ENCODE measurements at regions not wholly inside any gene's neighbourhood (a gene's known extent, or its start where the extent isn't known, plus 50 kb on each side); places are given as distances from the start of the nearest gene placed in this dataset.

GRCh38 chr10:83625831-83626360, 513.4 kb upstream of the GHITM start:
- H4K8ac ChIP-seq (ENCODE audit: low read depth, low read length), result no peak overlapping the region
- no peak overlapping the region for H3K27ac ChIP-seq (ENCODE audit: low read depth, low read length)
- no peak overlapping the region for H4K5ac ChIP-seq (ENCODE audit: low read length)
- H3K9ac ChIP-seq (ENCODE audit: low read length), result no peak overlapping the region
- no peaks in the 10 kb centered on the region for H3K79me1 ChIP-seq (ENCODE audit: low read length)
- no peak overlapping the region for H3K4ac ChIP-seq (ENCODE audit: low read depth, low read length)
- H2BK15ac ChIP-seq (replicated peaks; ENCODE audit: low read depth), result no peak overlapping the region
- peak; percentile 47 for DNase-seq
- no CpG with 5 or more reads among the region's 5 CpGs for WGBS (ENCODE audit: extremely low coverage, insufficient coverage, low lambda C conversion rate)
- no peak overlapping the region for H3K56ac ChIP-seq (ENCODE audit: low read length)
- H3K4me2 ChIP-seq (ENCODE audit: low read length), result no peak overlapping the region
- no peaks in the 10 kb centered on the region for H3K36me3 ChIP-seq (ENCODE audit: control insufficient read depth, insufficient read depth, low read length)
- H3K23ac ChIP-seq (ENCODE audit: low read length), result no peak overlapping the region
- peak overlapping the region; percentile 8 for H3K18ac ChIP-seq (ENCODE audit: low read length)
- H2BK5ac ChIP-seq (ENCODE audit: low read length), result no peak overlapping the region
- H3K79me2 ChIP-seq (ENCODE audit: control insufficient read depth, insufficient read depth, low read length), result no peaks in the 10 kb centered on the region
- no peak overlapping the region for H2BK120ac ChIP-seq (ENCODE audit: low read depth, low read length)
- H3K4me1 ChIP-seq (ENCODE audit: control insufficient read depth, low read depth, low read length), result no peaks in the 10 kb centered on the region
- H3K4me3 ChIP-seq (ENCODE audit: low read length), result no peak overlapping the region
- H2AK5ac ChIP-seq (ENCODE audit: low read length), result no peak overlapping the region
- no peaks in the 10 kb centered on the region for H3K27me3 ChIP-seq (ENCODE audit: insufficient read depth, low read length, poor library complexity)

- H3K23ac ChIP-seq (ENCODE audit: low read length), result no peak overlapping the region
- no peak overlapping the region for H3K18ac ChIP-seq (ENCODE audit: low read length)
- no peak overlapping the region for H2BK5ac ChIP-seq (ENCODE audit: low read length)
- no peak overlapping the region for H3K4ac ChIP-seq (ENCODE audit: low read depth, low read length)
- no peak overlapping the region for H3K56ac ChIP-seq (ENCODE audit: low read length)
- no peaks in the 10 kb centered on the region for H3K79me2 ChIP-seq (ENCODE audit: control insufficient read depth, insufficient read depth, low read length)
- H3K9ac ChIP-seq (ENCODE audit: low read length), result no peak overlapping the region
- H4K5ac ChIP-seq (ENCODE audit: low read length), result no peak overlapping the region
- no peak overlapping the region for H4K8ac ChIP-seq (ENCODE audit: low read depth, low read length)
- no peak overlapping the region for H2AK5ac ChIP-seq (ENCODE audit: low read length)
- no peaks in the 10 kb centered on the region for H3K79me1 ChIP-seq (ENCODE audit: low read length)
- no peak overlapping the region for H3K4me2 ChIP-seq (ENCODE audit: low read length)
- no peak overlapping the region for H2BK15ac ChIP-seq (replicated peaks; ENCODE audit: low read depth)
- H3K27ac ChIP-seq (ENCODE audit: low read depth, low read length), result no peak overlapping the region
- H3K36me3 ChIP-seq (ENCODE audit: control insufficient read depth, insufficient read depth, low read length), result no peaks in the 10 kb centered on the region
- H3K27me3 ChIP-seq (ENCODE audit: insufficient read depth, low read length, poor library complexity), result no peaks in the 10 kb centered on the region
- no peaks in the 10 kb centered on the region for H3K4me1 ChIP-seq (ENCODE audit: control insufficient read depth, low read depth, low read length)
- no peak overlapping the region for H3K4me3 ChIP-seq (ENCODE audit: low read length)
- no peak overlapping the region for H2BK120ac ChIP-seq (ENCODE audit: low read depth, low read length)
- no peak for DNase-seq
These were observed 506.6 kb upstream of the GHITM start for GRCh38 chr10:83632701-83633100.

GRCh38 chr10:83633547-83633946, 505.8 kb upstream of the GHITM start:
- Histone ChIP-seq H3K79me2 (ENCODE audit: control insufficient read depth, insufficient read depth, low read length) (no peaks in the 10 kb centered on the region), H4K8ac (ENCODE audit: low read depth, low read length) (no peak overlapping the region), H2AK5ac (ENCODE audit: low read length) (no peak overlapping the region), H3K36me3 (ENCODE audit: control insufficient read depth, insufficient read depth, low read length) (no peaks in the 10 kb centered on the region), H3K4me2 (ENCODE audit: low read length) (no peak overlapping the region), H4K5ac (ENCODE audit: low read length) (no peak overlapping the region), H2BK5ac (ENCODE audit: low read length) (no peak overlapping the region), H2BK120ac (ENCODE audit: low read depth, low read length) (no peak overlapping the region), H3K79me1 (ENCODE audit: low read length) (no peaks in the 10 kb centered on the region), H3K4ac (ENCODE audit: low read depth, low read length) (no peak overlapping the region), H3K27me3 (ENCODE audit: insufficient read depth, low read length, poor library complexity) (no peaks in the 10 kb centered on the region), H3K27ac (ENCODE audit: low read depth, low read length) (no peak overlapping the region), H3K56ac (ENCODE audit: low read length) (no peak overlapping the region), H3K23ac (ENCODE audit: low read length) (no peak overlapping the region), H3K18ac (ENCODE audit: low read length) (no peak overlapping the region), H3K4me1 (ENCODE audit: control insufficient read depth, low read depth, low read length) (no peaks in the 10 kb centered on the region), H3K4me3 (ENCODE audit: low read length) (no peak overlapping the region), H2BK15ac (replicated peaks; ENCODE audit: low read depth) (no peak overlapping the region), H3K9ac (ENCODE audit: low read length) (no peak overlapping the region)
- DNase-seq, result no peak
- no CpG with 5 or more reads among the region's 4 CpGs for WGBS (ENCODE audit: extremely low coverage, insufficient coverage, low lambda C conversion rate)

- Histone ChIP-seq H3K56ac (ENCODE audit: low read length) (no peak overlapping the region), H4K8ac (ENCODE audit: low read depth, low read length) (no peak overlapping the region), H3K27me3 (ENCODE audit: insufficient read depth, low read length, poor library complexity) (no peaks in the 10 kb centered on the region), H2AK5ac (ENCODE audit: low read length) (no peak overlapping the region), H3K36me3 (ENCODE audit: control insufficient read depth, insufficient read depth, low read length) (no peaks in the 10 kb centered on the region), H3K79me1 (ENCODE audit: low read length) (no peaks in the 10 kb centered on the region), H2BK15ac (replicated peaks; ENCODE audit: low read depth) (no peak overlapping the region), H3K4me3 (ENCODE audit: low read length) (no peak overlapping the region), H4K5ac (ENCODE audit: low read length) (no peak overlapping the region), H3K18ac (ENCODE audit: low read length) (no peak overlapping the region), H2BK5ac (ENCODE audit: low read length) (no peak overlapping the region), H3K4me1 (ENCODE audit: control insufficient read depth, low read depth, low read length) (no peaks in the 10 kb centered on the region), H3K23ac (ENCODE audit: low read length) (no peak overlapping the region), H3K9ac (ENCODE audit: low read length) (no peak overlapping the region), H3K4me2 (ENCODE audit: low read length) (no peak overlapping the region), H3K79me2 (ENCODE audit: control insufficient read depth, insufficient read depth, low read length) (no peaks in the 10 kb centered on the region), H2BK120ac (ENCODE audit: low read depth, low read length) (no peak overlapping the region), H3K27ac (ENCODE audit: low read depth, low read length) (no peak overlapping the region), H3K4ac (ENCODE audit: low read depth, low read length) (no peak overlapping the region)
- peak; percentile 54 for DNase-seq
- WGBS (ENCODE audit: extremely low coverage, insufficient coverage, low lambda C conversion rate), result no CpG with 5 or more reads among the region's 3 CpGs
These were observed 502.5 kb upstream of the GHITM start for GRCh38 chr10:83636826-83637225.

- no peak overlapping the region for H3K27ac ChIP-seq (ENCODE audit: low read depth, low read length)
- no peak overlapping the region for H2BK5ac ChIP-seq (ENCODE audit: low read length)
- H2AK5ac ChIP-seq (ENCODE audit: low read length), result no peak overlapping the region
- DNase-seq, result no peak
- no peaks in the 10 kb centered on the region for H3K4me1 ChIP-seq (ENCODE audit: control insufficient read depth, low read depth, low read length)
- no peak overlapping the region for H3K4ac ChIP-seq (ENCODE audit: low read depth, low read length)
- H3K36me3 ChIP-seq (ENCODE audit: control insufficient read depth, insufficient read depth, low read length), result no peaks in the 10 kb centered on the region
- no peak overlapping the region for H3K18ac ChIP-seq (ENCODE audit: low read length)
- H3K27me3 ChIP-seq (ENCODE audit: insufficient read depth, low read length, poor library complexity), result no peaks in the 10 kb centered on the region
- H3K79me1 ChIP-seq (ENCODE audit: low read length), result no peaks in the 10 kb centered on the region
- H3K4me2 ChIP-seq (ENCODE audit: low read length), result no peak overlapping the region
- no peak overlapping the region for H2BK15ac ChIP-seq (replicated peaks; ENCODE audit: low read depth)
- H4K5ac ChIP-seq (ENCODE audit: low read length), result no peak overlapping the region
- no peak overlapping the region for H3K23ac ChIP-seq (ENCODE audit: low read length)
- H3K4me3 ChIP-seq (ENCODE audit: low read length), result no peak overlapping the region
- H3K79me2 ChIP-seq (ENCODE audit: control insufficient read depth, insufficient read depth, low read length), result no peaks in the 10 kb centered on the region
- no peak overlapping the region for H2BK120ac ChIP-seq (ENCODE audit: low read depth, low read length)
- H3K56ac ChIP-seq (ENCODE audit: low read length), result no peak overlapping the region
- no peak overlapping the region for H3K9ac ChIP-seq (ENCODE audit: low read length)
- H4K8ac ChIP-seq (ENCODE audit: low read depth, low read length), result no peak overlapping the region
These were observed 491.8 kb upstream of the GHITM start for GRCh38 chr10:83647526-83647925.

- Histone ChIP-seq H3K23ac (ENCODE audit: low read length) (no peak overlapping the region), H3K27ac (ENCODE audit: low read depth, low read length) (no peak overlapping the region), H2BK120ac (ENCODE audit: low read depth, low read length) (no peak overlapping the region), H3K27me3 (ENCODE audit: insufficient read depth, low read length, poor library complexity) (no peaks in the 10 kb centered on the region), H4K8ac (ENCODE audit: low read depth, low read length) (no peak overlapping the region), H3K4ac (ENCODE audit: low read depth, low read length) (no peak overlapping the region), H3K4me2 (ENCODE audit: low read length) (no peak overlapping the region), H2AK5ac (ENCODE audit: low read length) (no peak overlapping the region), H2BK15ac (replicated peaks; ENCODE audit: low read depth) (no peak overlapping the region), H3K4me3 (ENCODE audit: low read length) (no peak overlapping the region), H3K18ac (ENCODE audit: low read length) (no peak overlapping the region), H4K5ac (ENCODE audit: low read length) (no peak overlapping the region), H3K79me2 (ENCODE audit: control insufficient read depth, insufficient read depth, low read length) (no peaks in the 10 kb centered on the region), H3K4me1 (ENCODE audit: control insufficient read depth, low read depth, low read length) (no peaks in the 10 kb centered on the region), H3K79me1 (ENCODE audit: low read length) (no peaks in the 10 kb centered on the region), H3K9ac (ENCODE audit: low read length) (no peak overlapping the region), H3K56ac (ENCODE audit: low read length) (no peak overlapping the region), H3K36me3 (ENCODE audit: control insufficient read depth, insufficient read depth, low read length) (no peaks in the 10 kb centered on the region), H2BK5ac (ENCODE audit: low read length) (no peak overlapping the region)
- WGBS (ENCODE audit: extremely low coverage, insufficient coverage, low lambda C conversion rate), result no CpG with 5 or more reads among the region's 1 CpG
- no peak for DNase-seq
These were observed 491.1 kb upstream of the GHITM start for GRCh38 chr10:83648201-83648600.

Measured in mesendoderm (in vitro differentiated cells).